ENCODE measurements at regions not wholly inside any gene's neighbourhood (a gene's known extent, or its start where the extent isn't known, plus 50 kb on each side); places are given as distances from the start of the nearest gene placed in this dataset.

DNA sequence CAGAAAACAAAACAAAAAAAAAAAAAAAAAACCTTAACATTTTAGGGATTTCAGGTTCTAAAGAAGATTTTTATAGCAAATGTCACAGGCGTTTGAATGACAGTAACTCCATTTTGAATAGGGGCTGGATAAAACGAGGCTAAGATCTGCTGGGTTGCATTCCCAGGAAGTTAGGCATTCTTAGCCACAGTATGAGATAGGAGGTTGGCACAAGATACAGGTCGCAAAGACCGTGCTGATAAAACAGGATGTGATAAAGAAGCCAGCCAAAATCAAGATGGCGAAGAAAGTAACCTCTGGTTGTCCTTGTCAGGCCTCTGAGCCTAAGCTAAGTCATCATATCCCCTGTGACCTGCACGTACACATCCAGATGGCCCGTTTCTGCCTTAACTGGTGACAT, 425.6 kb upstream of the PTPRD start:
- TF ChIP-seq, protein P1, sequence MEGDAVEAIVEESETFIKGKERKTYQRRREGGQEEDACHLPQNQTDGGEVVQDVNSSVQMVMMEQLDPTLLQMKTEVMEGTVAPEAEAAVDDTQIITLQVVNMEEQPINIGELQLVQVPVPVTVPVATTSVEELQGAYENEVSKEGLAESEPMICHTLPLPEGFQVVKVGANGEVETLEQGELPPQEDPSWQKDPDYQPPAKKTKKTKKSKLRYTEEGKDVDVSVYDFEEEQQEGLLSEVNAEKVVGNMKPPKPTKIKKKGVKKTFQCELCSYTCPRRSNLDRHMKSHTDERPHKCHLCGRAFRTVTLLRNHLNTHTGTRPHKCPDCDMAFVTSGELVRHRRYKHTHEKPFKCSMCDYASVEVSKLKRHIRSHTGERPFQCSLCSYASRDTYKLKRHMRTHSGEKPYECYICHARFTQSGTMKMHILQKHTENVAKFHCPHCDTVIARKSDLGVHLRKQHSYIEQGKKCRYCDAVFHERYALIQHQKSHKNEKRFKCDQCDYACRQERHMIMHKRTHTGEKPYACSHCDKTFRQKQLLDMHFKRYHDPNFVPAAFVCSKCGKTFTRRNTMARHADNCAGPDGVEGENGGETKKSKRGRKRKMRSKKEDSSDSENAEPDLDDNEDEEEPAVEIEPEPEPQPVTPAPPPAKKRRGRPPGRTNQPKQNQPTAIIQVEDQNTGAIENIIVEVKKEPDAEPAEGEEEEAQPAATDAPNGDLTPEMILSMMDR (conservative IDR thresholded peaks at IDR 0.05), result no peak
- TF ChIP-seq EZH2 (IDR thresholded peaks at IDR 0.05; ENCODE audit: low read depth), result no peak

All from PC-9 (cell line).